A673 (cell line): ENCODE measurements at regions not wholly inside any gene's neighbourhood (a gene's known extent, or its start where the extent isn't known, plus 50 kb on each side); places are given as distances from the start of the nearest gene placed in this dataset.
A peak's percentile ranks its signal among the peaks of the same experiment; 100 is the strongest.

Experiments used
- BruUV-seq: library from RNA; stranded (reverse); fragments of 400-500 nt; replicated peaks from 2 replicates; lab custom pipeline; 2021; lab: Mats Ljungman, UMichigan
- CTCF ChIA-PET: fragments of 300-600 bp; sonication (Branson Sonifier 250); formaldehyde crosslinking; loops from one replicate; lab custom pipeline; 2022; ENCODE audit warnings: antibody characterized with exemption; lab: Charles Lee
- POLR2A ChIA-PET: fragments of 300-600 bp; sonication (Branson Sonifier 250); formaldehyde crosslinking; loops from one replicate; lab custom pipeline; 2022; ENCODE audit warnings: antibody characterized with exemption; ENCODE audit not compliant: low non-redundant PET; lab: Charles Lee
- DNase-seq: peaks from one replicate; pipeline ENCODE4 v3.0.0-alpha.2; 2015; ENCODE audit warnings: low spot score
- H3K27ac ChIP-seq: fragments of 200-600 bp; sonication (generic); 2 replicates; pipeline ENCODE4 v1.5.1; 2016; ENCODE audit warnings: mixed run types, low read depth, mild to moderate bottlenecking, mixed read lengths, antibody characterized with exemption, low read length; ENCODE audit not compliant: poor library complexity, severe bottlenecking
- H3K27me3 ChIP-seq: fragments of 200-600 bp; sonication (generic); replicated peaks from 2 replicates; pipeline ENCODE4 v1.6.1; 2017; ENCODE audit warnings: mixed run types, low read depth, mild to moderate bottlenecking, mixed read lengths, antibody characterized with exemption, low read length; ENCODE audit not compliant: insufficient read depth, poor library complexity
- H3K36me3 ChIP-seq: fragments of 200-600 bp; sonication (generic); 2 replicates; pipeline ENCODE4 v1.6.1; 2016; ENCODE audit warnings: mixed run types, mild to moderate bottlenecking, mixed read lengths, antibody characterized with exemption, low read length; ENCODE audit not compliant: insufficient read depth, poor library complexity, severe bottlenecking
- H3K4me1 ChIP-seq: fragments of 200-600 bp; sonication (generic); 2 replicates; pipeline ENCODE4 v1.6.1; 2017; ENCODE audit warnings: mixed run types, mild to moderate bottlenecking, mixed read lengths, antibody characterized with exemption, low read length; ENCODE audit not compliant: insufficient read depth, poor library complexity, severe bottlenecking
- H3K4me3 ChIP-seq: fragments of 200-600 bp; sonication (generic); 2 replicates; pipeline ENCODE4 v1.5.1; 2016; ENCODE audit warnings: low read depth, mixed run types, mild to moderate bottlenecking, mixed read lengths, low read length; ENCODE audit not compliant: poor library complexity, severe bottlenecking
- H3K9me3 ChIP-seq: fragments of 200-600 bp; sonication (generic); 2 replicates; pipeline ENCODE4 v1.6.1; 2016; ENCODE audit warnings: mixed run types, low read depth, mild to moderate bottlenecking, mixed read lengths, antibody characterized with exemption, low read length; ENCODE audit not compliant: poor library complexity, severe bottlenecking
- EZH2 ChIP-seq: fragments of 200-600 bp; sonication (generic); IDR thresholded peaks from 2 replicates; pipeline ENCODE4 v1.6.1; 2017; ENCODE audit warnings: borderline replicate concordance, low read depth, mild to moderate bottlenecking, mixed read lengths, antibody characterized with exemption, low read length; ENCODE audit not compliant: poor library complexity, severe bottlenecking
- intact Hi-C: fragments of 100-400 bp; cut with micrococcal nuclease; formaldehyde crosslinking; loops from one replicate; pipeline ENCODE4 v1.10.0; 2022; ENCODE audit not compliant: unreplicated experiment
- TF ChIP-seq, protein P1 (sequence below): fragments of 300-800, 200-600 bp; sonication (generic); conservative IDR thresholded peaks from 2 replicates; pipeline ENCODE4 v1.5.1; 2017; ENCODE audit warnings: low read depth, mild to moderate bottlenecking, antibody characterized with exemption, low read length, moderate library complexity, mixed read lengths

DNA sequence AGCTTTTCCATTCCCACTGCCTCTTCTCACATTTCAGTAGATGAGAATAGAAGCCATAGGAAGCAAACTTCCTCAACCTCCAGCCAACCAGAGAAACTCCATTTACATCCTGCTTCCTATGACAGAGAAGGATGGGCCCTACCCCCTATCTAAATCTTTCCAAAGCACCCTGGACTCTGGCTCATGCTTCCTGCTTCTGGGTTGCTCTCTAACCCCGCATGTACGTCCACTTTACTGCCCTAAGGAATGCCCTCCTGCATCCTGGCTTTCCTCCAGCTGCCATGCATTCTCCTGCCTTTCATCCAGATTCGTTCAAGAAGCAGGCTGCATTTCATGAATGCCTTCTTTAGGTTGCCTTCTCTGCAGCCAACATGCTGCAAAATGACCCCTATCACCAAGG lies 91.9 kb downstream of the FAM217A start:
- no peak for TF ChIP-seq EZH2
- TF ChIP-seq, protein P1, sequence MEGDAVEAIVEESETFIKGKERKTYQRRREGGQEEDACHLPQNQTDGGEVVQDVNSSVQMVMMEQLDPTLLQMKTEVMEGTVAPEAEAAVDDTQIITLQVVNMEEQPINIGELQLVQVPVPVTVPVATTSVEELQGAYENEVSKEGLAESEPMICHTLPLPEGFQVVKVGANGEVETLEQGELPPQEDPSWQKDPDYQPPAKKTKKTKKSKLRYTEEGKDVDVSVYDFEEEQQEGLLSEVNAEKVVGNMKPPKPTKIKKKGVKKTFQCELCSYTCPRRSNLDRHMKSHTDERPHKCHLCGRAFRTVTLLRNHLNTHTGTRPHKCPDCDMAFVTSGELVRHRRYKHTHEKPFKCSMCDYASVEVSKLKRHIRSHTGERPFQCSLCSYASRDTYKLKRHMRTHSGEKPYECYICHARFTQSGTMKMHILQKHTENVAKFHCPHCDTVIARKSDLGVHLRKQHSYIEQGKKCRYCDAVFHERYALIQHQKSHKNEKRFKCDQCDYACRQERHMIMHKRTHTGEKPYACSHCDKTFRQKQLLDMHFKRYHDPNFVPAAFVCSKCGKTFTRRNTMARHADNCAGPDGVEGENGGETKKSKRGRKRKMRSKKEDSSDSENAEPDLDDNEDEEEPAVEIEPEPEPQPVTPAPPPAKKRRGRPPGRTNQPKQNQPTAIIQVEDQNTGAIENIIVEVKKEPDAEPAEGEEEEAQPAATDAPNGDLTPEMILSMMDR = no peak
- H3K36me3 ChIP-seq = no peaks in the 10 kb centered on the region
- no peaks in the 10 kb centered on the region for H3K9me3 ChIP-seq
- no TSS peak for BruUV-seq
- ChIA-PET POLR2A (no interaction called here), CTCF (interaction anchor here (1.0 kb wide), 1 partner anchor 9 kb away, joined by 3 read pairs; no protein-coding TSS in a partner anchor)
- no peak overlapping the region for H3K27ac ChIP-seq
- no peak for DNase-seq
- H3K4me1 ChIP-seq = peaks cover 3% of the 10 kb centered on the region
- H3K4me3 ChIP-seq = no peak overlapping the region
- H3K27me3 ChIP-seq = no peaks in the 10 kb centered on the region
- intact Hi-C loops = no loop called here

DNA sequence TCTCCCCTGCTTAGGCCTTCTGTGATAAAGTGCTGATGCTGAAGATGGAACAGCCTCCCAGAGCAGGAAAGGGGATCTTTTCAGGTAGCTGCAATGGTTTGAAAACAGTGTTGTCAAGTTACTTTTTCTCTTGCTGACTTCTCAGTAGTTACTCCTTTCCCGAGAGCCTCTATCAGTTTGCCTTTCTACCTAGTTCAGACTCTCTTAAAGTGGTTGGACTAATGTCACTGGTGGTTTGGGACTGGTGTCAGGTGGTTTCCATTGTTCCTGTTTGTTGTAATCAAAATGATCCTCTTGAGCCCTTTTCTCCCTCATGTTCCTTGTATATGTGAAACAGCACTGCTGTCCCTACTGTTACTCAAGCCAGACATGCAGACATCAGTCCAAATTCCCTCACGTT lies 91.4 kb downstream of the FAM217A start:
- Histone ChIP-seq H3K9me3 (no peaks in the 10 kb centered on the region), H3K4me1 (peaks cover 3% of the 10 kb centered on the region), H3K27ac (no peak overlapping the region), H3K36me3 (no peaks in the 10 kb centered on the region), H3K27me3 (no peaks in the 10 kb centered on the region), H3K4me3 (no peak overlapping the region)
- CTCF ChIA-PET = no interaction called here
- TF ChIP-seq, protein P1 = no peak
- no peak for TF ChIP-seq EZH2
- DNase-seq = no peak
- no TSS peak for BruUV-seq
- intact Hi-C loops = no loop called here
- POLR2A ChIA-PET = no interaction called here

DNA sequence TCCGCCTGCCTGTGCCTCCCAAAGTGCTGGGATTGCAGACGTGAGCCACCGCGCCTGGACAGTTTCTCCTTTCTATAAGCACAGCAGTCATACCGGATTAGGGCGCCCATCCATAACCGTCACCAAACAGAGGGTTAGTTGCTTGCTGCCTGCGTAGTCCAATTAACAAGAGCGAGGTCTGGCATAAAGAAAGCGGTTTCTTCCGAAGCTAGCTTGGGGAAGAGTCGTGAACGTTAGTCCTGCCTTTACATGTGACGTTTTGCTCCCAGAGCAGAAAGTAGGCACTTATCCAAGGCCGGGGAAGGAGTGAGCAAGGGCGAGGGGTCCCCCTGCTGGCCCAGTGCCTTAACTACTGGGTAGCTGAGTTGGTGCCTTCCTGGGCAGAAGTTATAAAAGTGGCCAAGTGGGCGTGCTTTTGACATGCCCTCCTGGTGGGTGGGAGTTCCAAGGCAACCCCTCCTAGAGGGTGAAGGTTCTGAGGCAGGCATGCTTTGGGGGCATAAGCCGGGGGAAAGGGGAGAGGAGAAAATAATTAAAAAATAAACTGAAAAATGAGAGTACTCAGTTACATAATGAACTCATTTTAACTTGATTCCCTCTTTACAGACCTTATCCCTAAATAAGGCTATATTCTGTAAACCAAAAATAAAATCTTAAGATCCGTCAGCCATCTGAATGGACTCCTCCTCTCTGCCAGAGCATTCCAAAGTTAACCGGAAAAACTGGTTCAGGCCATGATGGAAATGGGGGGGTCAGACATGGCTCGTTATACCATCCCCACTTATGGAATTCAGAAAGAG lies 88.0 kb downstream of the FAM217A start:
- POLR2A ChIA-PET = interaction anchor here (0.5 kb wide), 1 partner anchor 1001 kb away, joined by 3 read pairs; no protein-coding TSS in a partner anchor
- CTCF ChIA-PET = interaction anchor here (0.5 to 1.9 kb wide), 15 partner anchors 8 to 1038 kb away, joined by 3 to 12 read pairs (median 3); partner anchors contain the start of gene FAM50B
- Histone ChIP-seq H3K4me3 (no peak overlapping the region), H3K36me3 (no peaks in the 10 kb centered on the region), H3K9me3 (no peaks in the 10 kb centered on the region), H3K4me1 (peaks cover 3% of the 10 kb centered on the region), H3K27me3 (no peaks in the 10 kb centered on the region), H3K27ac (peak overlapping the region; percentile 59)
- intact Hi-C loops = loop anchor here (2.0 to 5.0 kb wide), 2 partner anchors 248 to 714 kb away; no protein-coding TSS in a partner anchor
- no peak for TF ChIP-seq EZH2
- TF ChIP-seq, protein P1 = peak; percentile 95
- no TSS peak for BruUV-seq
- peak; percentile 94 for DNase-seq
